ENCODE measurements at regions not wholly inside any gene's neighbourhood (a gene's known extent, or its start where the extent isn't known, plus 50 kb on each side); places are given as distances from the start of the nearest gene placed in this dataset.

GRCh38 chr13:89878904-89879303 is 1468.6 kb upstream of the MIR17HG start:
- Histone ChIP-seq H3K9me1 (ENCODE audit: insufficient read depth, low read length) (no peaks in the 10 kb centered on the region), H2AFZ (replicated peaks; ENCODE audit: low read length, poor library complexity) (no peak overlapping the region), H2BK120ac (ENCODE audit: low read depth, low read length) (no peak overlapping the region), H2BK5ac (ENCODE audit: low read depth, low read length, poor library complexity, severe bottlenecking) (no peak overlapping the region), H2AK5ac (ENCODE audit: low read depth, low read length) (no peak overlapping the region), H3K4me1 (ENCODE audit: control insufficient read depth, insufficient read depth, low read length) (no peaks in the 10 kb centered on the region), H3K23ac (ENCODE audit: low read depth, low read length) (no peak overlapping the region), H3K79me1 (ENCODE audit: low read depth in 1 of 2, low read length in 2 of 2) (no peaks in the 10 kb centered on the region), H2BK15ac (ENCODE audit: low read depth, low read length) (no peak overlapping the region), H2BK20ac (ENCODE audit: low read depth, low read length) (no peak overlapping the region), H4K8ac (ENCODE audit: low read depth in 2 of 2, low read length in 2 of 2) (no peak overlapping the region), H3K18ac (ENCODE audit: low read depth, low read length) (no peak overlapping the region), H3K14ac (replicated peaks; ENCODE audit: low read depth, low read length) (no peak overlapping the region), H3K9me3 (ENCODE audit: control insufficient read depth, insufficient read depth, low read length) (no peaks in the 10 kb centered on the region), H3K36me3 (ENCODE audit: control insufficient read depth, insufficient read depth, low read length) (no peaks in the 10 kb centered on the region), H4K5ac (ENCODE audit: low read depth, low read length) (no peak overlapping the region), H2AK9ac (replicated peaks; ENCODE audit: low read depth, low read length, poor library complexity) (no peak overlapping the region), H4K20me1 (ENCODE audit: insufficient read depth, low read length) (no peaks in the 10 kb centered on the region), H3K27me3 (ENCODE audit: control insufficient read depth, insufficient read depth, low read length) (no peaks in the 10 kb centered on the region), H3K56ac (ENCODE audit: extremely low read depth, insufficient read depth, low read length) (no peak overlapping the region), H3K9ac (ENCODE audit: low read depth, low read length) (no peak overlapping the region), H4K91ac (ENCODE audit: insufficient read depth, low read depth, low read length) (no peak overlapping the region), H3K4me3 (ENCODE audit: insufficient read depth, low read depth, low read length) (no peak overlapping the region), H3K4me2 (ENCODE audit: low read depth, low read length) (no peak overlapping the region), H3K27ac (ENCODE audit: insufficient read depth, low read length) (no peak overlapping the region), H3K4ac (ENCODE audit: low read depth, low read length) (no peak overlapping the region)
- no CpG with 5 or more reads among the region's 1 CpG for WGBS, 2 experiments (ENCODE audit: extremely low coverage in 2 of 2, insufficient read length in 1 of 2)
- intact Hi-C loops (cut with micrococcal nuclease) (no loop called here), dilution Hi-C loops (cut with HindIII; ENCODE audit: low sequenced_read_pairs, unreplicated experiment) (no loop called here), in situ Hi-C loops (cut with MboI; ENCODE audit: low sequenced_read_pairs) (no loop called here)
- BruUV-seq (replicated peaks): no TSS peak
- CTCF ChIA-PET: no interaction called here
- POLR2A ChIA-PET (ENCODE audit: unreplicated experiment): no interaction called here
- TF ChIP-seq RFX5 (IDR thresholded peaks at IDR 0.05; ENCODE audit: low read depth, low read length) (no peak), MAZ (IDR thresholded peaks at IDR 0.05; ENCODE audit: borderline replicate concordance, low read depth, low read length) (no peak), FOS (IDR thresholded peaks at IDR 0.05; ENCODE audit: low read depth, low read length) (no peak), RAD21 (IDR thresholded peaks at IDR 0.05; ENCODE audit: low read length) (no peak), BHLHE40 (IDR thresholded peaks at IDR 0.05; ENCODE audit: low read depth, low read length) (no peak), POLR2A (IDR thresholded peaks at IDR 0.05; ENCODE audit: low read depth, low read length) (no peak), USF2 (IDR thresholded peaks at IDR 0.05; ENCODE audit: low read depth, low read length) (no peak), CHD1 (IDR thresholded peaks at IDR 0.05; ENCODE audit: low read depth, low read length) (no peak), MAFK (IDR thresholded peaks at IDR 0.05; ENCODE audit: low read depth, low read length) (no peak), CTCF (conservative IDR thresholded peaks at IDR 0.05; ENCODE audit: low read depth, low read length) (no peak), RCOR1 (IDR thresholded peaks at IDR 0.05; ENCODE audit: insufficient replicate concordance, low read length) (no peak), CEBPB (IDR thresholded peaks at IDR 0.05; ENCODE audit: low read depth, low read length) (no peak), SMC3 (IDR thresholded peaks at IDR 0.05; ENCODE audit: low read depth, low read length) (no peak), NFE2L2 (IDR thresholded peaks at IDR 0.05; ENCODE audit: low read depth, low read length) (no peak), MXI1 (IDR thresholded peaks at IDR 0.05; ENCODE audit: borderline replicate concordance, low read depth, low read length) (no peak), ELK1 (IDR thresholded peaks at IDR 0.05; ENCODE audit: borderline replicate concordance, low read depth, low read length) (no peak)
- no peak for DNase-seq
- no peak for ATAC-seq (ENCODE audit: low read depth)

Measured in IMR-90 (cell line).